GM18867 (cell line): ENCODE measurements at regions not wholly inside any gene's neighbourhood (a gene's known extent, or its start where the extent isn't known, plus 50 kb on each side); places are given as distances from the start of the nearest gene placed in this dataset.

ENCODE experiments used
- ATAC-seq: cut with Tn5 transposase; IDR thresholded peaks from one replicate; pipeline ENCODE4 v1.9.1; 2021; ENCODE audit warnings: mild to moderate bottlenecking, moderate library complexity; ENCODE audit not compliant: unreplicated experiment

DNA sequence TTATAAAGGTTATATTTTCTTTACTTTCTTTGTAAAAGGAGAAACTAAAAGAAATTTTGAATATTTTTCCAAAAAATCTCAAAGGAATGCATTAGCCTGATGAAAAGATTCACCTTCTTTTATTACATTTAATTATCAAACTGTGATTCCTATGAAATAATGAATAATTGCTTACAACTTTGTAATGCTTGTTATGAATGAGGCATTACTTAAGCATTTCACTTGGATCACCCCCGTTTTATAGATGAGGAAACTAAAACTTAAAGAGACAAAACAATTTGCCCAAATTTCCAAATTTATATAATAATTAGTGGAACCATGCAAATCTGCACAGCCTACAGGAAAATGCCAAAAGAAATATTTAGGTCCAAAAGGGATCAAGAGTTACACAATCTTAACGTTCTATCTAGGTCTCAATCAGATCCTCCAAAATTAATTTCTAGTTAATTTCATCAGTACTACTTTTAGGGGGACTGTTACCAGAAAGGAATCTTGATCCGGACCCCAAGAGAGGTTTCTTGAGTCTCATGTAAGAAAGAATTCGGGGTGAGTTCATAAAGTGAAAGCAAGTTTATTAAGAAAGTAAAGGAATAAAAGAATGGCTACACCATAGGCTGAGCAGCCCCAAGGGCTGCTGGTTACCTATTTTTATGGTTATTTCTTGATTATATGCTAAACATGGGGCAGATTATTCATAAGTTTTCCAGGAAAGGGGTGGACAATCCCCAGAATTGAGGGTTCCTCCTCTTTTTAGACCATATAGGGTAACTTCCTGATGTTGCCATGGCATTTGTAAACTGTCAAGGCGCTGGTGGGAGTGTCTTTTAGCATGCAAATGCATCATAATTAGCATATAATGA, 288.0 kb downstream of the ADGB start:
- no peak for ATAC-seq

DNA sequence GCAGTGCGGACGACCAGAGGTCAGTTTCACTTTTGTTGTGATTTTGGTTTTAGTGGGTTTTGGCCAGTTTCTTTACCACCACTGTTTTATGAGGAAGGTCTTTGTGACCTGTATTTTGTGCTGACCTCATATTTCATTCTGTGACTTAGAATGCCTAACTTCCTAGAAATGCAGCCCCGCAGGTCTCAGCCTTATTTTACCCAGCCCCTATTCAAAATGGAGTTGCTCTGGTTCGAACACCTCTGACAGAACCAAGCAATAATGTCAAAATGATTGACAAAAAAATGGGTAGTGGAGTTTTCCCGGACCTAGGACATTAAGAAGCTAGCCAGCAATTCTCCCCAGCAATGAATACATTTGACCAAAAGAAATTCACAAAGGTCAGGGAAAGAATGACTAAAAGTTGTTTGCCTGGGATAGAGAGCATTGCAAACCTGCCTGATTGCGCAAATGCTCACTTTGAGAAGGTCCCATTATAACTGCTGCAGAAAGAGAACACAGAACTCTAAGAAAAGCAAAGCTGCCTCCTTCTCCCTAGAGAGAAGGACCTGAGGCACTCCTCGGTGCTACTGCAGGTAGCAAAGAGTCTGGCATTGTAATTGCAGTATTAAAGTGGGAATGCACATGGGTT, 288.8 kb downstream of the ADGB start:
- no peak for ATAC-seq

DNA sequence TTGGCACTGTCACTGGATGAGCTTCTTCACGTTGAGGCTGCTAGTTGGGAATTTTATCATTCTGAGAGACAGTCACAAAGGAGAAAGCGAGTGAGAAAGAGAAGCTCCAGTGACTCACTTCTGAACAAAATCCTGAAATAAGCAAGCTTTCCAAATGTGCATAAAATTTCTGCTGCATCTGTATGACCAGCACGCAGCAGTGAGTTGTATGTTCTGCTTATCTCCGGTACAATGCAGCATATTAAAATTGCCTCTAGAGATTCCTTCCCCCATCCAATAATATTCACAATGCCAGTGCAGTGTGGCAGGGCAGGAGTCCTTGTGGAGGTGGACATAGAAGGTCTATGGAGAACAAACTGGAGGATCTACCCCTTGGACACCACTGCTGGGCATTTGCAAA, 290.5 kb downstream of the ADGB start:
- ATAC-seq: no peak

DNA sequence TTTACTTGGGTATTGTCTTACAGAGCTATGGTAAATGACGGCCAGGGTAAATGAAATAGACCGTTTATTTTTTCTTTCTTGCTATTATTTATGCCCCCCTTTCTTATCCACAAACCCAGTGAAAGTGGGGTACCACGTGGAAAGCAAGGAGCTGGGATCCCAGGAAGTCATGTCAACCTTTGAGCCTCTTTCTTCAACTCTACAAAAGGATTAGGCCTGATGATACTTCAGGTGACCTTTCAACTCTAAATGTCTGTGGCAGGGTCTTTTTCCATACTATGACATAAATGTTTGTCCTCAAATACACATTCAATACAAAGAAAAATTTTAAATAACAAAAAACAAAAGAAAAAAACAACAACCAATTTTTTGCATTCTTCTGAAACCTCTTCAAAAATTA, 291.4 kb downstream of the ADGB start:
- no peak for ATAC-seq

DNA sequence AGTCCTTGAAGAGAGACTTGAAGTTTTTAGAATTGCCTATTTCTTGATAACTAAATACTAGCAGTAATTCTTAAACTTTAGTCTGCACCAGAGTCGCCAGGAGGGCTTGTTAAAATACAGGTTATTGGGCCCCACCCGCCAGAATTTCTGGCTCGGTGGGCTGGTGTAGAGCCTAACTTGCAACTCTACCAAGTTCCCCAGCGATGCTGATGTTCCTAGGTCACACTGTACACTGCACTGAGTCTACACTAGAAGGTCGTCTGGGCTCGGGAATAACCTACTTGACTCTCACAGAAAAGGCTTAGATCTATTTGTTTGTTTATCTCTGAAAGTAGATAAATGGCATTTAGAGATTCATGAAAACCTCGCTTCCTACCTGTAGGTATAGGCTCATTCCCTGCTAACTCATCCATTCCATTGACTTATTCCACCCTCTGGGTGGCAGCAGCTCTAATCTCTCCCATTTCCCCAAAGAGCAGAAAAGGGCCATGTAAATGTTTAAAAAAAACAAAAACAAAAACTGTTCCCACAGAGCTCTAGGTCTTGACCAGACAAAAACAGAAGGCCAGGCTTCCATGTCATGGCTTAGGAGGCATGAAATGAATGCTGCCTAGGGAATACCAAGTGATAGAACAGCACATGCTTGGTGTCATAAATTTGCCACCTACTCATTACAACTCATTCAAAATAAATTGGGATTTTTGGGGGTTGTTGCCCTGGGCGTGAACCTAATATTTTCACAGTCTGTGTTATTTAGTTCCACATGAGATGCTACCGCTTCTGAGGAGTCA, 292.1 kb downstream of the ADGB start:
- ATAC-seq: no peak

DNA sequence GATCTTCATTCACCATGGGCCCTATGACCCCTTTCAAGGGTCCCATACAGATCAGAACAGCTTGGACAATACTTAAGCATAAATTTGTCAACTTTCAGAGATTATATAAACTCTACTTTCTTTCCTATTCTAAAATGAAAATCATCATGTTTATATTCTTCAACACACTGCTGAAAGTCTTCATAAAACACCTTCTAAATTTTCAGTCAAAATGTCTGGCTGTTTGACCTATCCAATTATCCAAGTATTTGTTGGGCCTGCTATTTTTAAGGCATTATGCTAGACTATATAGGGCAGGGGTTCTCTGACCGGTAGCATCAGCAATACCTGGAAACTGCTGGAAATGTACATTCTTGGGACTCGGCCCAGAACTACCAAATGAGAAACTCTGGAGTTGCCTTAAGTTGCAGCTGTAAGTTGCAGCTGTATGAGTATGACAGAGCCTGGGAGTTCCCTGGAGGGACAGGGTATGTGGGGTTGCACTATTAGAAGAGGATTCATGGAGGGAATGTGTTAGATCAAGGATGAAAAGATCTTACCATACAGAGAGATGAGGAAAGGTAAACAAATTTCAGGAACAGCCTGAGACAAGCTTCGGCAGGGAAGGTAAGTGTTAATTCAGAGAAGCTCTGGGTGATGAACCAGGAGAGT, 293.0 kb downstream of the ADGB start:
- no peak for ATAC-seq

DNA sequence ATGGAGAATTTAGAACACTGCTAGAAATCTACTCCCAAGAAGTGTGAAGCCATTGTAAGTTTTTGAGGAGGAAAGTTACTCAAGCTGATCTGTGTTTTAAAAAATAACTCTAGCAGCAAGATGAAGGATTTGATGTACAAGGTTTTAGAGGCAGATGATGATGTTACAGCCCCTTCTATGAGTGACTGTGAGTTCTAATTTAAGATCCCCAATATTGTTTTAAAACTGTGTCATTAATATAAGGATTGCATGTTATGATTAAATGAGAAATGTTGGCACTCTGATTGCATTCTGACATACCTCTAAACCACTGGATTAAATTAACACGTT, 293.5 kb downstream of the ADGB start:
- no peak for ATAC-seq

DNA sequence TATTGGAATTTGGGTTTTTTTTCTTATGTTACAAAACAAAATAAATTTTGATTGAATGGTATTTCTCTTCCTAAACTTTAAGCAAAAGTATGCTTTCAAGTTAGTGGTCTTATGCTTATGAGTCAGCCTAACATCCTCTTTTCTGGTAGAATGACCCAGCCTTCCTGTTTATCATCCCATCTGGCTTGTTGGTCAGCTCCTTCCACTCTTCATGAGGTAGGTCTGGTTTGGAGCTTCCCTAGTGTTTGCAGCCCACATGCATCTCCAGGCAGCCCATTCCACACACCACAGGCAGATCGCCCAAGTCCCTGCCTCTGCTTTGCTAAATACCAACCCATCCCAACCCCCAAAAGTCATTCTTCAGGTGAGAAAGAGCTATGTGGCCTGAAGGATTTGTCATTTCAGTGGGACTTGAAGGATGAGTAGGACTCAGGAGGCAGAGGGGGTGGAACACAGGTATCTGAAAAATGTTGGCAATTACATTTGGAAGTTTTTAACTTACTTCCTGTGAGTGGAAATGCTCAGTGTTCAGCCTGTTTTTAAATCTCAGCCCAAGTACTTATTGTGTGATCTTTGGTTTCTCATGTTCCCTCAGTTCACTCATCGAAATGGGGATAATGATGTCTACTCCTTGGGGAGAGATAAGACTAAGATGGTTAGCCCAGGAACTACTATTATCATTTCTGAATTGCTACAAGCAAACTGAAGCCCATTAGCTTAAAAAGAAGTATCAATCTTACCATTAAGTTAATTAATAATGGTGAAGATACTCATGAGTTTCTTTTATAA, 294.0 kb downstream of the ADGB start:
- ATAC-seq: no peak

DNA sequence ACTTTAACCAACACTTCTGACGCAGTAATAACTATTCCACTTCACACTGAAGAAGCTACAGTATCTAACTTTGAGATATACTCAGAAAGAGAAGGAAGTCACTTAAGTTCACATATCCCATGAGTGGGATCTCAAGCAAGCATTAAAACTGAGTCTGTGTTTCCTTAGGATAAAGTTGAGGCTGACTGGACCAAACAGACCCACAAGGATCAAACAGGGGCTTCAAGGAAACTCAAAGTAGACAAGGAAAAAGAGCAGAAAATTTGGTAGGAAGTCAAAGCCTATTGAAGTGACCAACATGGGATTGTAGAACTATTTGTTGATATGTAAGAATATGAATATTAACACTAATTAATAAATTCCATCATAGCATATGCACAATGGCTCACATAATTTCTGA, 294.9 kb downstream of the ADGB start:
- ATAC-seq: no peak

DNA sequence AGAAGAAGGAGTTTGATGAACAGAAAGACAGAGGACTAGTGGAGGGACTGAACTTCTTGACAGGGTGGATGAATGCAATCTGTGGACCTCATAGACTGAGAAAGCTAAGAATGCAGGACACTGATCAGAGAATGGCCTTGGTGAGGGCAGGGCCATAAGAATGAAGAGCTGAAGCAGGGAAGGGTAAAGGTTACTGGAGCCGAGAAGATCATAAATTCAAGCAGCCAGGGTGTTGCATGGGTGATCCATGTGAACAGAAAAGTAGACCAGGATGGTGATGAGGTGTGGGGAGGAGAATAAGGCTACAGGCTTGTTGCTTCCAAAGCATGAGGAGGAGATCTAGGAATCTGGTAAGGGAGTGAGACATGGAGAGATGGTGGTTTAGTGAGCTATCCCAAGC, 295.9 kb downstream of the ADGB start:
- no peak for ATAC-seq

DNA sequence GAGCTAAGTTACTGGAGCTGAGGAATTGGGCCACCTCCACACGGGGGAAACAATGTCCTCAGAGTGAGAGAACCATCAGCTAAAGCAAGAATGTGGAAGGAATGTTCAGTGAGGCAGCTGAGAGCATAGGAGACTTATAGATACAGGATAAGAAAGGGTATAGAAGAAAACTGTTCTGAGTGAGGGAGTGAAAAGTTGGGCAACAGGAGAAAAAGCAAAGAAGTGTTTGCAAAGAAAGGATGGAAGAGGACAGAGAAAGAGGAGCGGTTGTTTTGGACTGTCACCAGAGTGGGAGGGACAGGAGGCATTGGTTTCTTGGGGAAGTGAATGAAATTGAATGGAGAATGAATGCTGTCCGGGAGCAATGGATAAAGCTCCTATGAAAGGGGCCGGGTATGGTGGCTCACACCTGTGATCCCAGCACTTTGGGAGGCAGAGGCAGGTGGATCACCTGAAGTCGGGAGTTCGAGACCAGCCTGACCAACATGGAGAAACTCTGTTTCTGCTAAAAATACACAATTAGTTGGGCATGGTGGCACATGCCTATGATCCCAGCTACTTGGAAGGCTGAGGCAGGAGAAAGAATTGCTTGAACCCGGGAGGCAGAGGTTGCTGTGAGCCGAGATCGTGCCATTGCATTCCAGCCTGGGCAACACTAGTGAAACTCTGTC, 296.5 kb downstream of the ADGB start:
- no peak for ATAC-seq

DNA sequence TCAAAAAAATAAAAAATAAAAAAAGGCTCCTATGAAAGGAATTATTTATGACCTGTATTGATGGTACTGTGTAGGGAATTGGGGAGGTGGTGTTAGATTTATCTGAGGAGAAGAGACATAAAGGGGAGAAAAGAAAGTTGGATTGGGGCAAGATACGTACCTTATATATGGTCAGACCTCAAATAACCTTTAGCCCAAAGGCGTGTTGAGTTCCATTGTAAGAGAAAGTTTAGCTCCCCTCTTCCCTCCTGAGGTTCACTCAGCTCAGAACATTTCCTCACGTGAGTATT, 296.9 kb downstream of the ADGB start:
- ATAC-seq: no peak

DNA sequence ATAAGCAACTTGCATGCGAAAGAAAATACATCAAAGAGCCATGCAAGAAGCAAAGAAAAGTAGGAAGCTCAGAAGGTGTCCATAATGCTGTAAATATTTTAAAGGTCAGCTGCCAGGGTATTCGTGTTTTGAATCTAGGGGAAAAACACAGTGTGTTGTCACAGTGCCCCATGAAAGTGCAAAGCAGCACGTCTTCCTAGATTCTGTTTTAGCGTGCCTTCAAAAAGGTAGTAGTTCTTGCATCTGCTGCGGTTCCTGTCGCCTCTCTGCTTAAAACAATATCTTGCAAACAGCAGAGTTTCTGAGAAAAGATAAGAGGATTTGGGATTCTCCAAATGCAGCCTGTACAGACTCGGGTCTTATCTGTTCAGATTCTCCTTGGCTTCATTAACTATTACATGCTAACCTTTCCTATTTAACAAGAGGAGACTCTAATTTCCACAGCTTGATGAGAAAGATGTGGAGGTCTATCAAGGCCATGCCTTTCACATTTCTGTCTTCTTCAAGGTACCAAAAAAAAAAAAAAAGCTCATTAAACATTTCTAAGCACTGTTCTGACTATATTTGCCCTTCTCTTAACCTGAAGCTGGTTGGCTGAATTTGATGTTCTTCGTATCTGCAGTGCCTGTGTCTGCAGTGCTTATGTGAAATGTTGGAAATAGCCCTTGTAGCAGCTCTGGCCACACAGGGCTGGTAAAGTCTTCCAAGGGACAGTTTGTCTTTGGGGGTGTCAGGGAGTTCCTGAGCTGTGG, 297.5 kb downstream of the ADGB start:
- no peak for ATAC-seq

DNA sequence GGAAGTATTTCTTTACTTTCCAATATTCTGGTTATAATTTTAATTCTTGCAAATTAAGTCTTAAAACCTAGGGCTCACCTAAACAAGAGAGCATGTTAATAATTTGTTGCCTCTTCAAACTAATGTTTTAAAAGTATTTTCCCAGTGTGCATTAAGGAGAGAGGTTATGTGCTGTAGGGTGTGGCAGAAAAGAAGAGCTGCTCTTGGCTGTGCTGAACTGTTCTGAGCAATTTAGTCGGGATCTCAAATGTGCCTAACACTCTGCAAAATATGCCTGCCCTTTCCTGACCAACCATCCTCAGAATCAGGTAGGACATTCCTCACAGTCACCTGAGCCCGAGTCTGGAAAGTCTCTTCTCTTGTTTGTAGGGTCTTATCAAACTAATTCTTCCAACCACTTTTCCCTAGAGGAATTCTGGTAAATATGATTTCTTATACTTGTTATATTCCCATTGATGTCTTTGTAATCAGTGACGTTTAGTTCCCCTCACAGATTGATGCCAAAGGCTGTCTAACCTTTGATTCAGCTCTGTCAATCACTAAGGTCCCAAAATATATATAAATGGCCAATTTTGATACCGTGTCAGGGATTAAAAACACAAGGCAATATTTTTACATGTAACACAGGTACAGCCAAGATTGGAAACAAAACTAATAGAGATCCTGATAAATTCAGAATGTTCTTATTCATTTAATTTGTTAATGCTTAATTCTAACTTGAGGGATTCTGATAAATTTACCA, 298.4 kb downstream of the ADGB start:
- ATAC-seq: no peak

DNA sequence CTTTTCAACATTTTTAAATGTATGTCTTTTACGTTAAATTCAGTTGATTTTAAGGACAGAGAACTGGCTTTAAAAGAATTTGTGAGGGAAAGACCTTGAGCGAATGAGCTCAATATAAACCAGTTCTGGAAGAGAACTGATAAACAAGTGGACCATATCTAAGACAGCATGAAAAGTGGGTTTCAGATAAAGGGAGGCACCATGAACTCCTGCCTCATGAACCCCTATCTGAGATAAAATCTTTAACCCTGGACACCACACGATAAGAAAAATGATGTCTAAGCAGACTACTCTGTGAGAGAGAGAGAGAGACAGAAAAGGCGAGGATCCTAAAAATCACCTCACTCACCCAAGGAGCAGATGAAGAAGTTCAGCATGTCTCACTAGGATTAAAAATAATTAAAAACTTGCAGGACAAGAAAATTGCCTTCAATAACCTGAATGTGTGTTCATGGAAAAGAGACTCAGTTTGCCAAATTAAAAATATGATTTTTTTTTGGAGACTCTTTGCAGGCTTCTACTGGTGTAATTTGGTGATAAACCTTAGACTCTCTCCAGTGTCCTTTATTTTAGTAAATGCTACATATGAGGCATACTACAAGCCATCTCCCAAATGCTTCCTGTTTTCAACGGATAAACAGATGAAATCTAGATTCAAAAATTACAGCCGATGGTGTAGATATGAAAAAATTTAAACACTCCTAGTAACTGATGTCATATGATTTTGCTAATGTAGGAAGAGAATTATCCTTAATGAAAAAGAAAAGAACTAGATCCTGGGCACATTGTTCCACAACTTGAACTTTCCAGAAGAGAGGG, 299.5 kb downstream of the ADGB start:
- ATAC-seq: no peak

DNA sequence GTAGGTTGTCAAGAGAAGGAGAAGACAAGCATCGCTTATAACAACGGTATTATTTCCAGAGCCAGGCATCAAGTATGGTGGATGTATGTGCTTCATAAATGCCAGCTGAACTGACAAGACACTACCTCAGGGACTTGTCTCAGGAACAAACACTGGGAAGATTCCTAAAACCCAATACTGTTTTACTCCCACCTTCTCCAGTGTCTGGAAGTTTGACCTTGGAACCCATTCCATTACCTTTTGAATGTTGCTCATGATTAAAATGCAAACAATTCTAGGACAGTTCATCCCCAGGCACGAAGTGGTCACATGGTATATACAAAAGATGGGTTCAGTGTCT, 300.1 kb downstream of the ADGB start:
- no peak for ATAC-seq

DNA sequence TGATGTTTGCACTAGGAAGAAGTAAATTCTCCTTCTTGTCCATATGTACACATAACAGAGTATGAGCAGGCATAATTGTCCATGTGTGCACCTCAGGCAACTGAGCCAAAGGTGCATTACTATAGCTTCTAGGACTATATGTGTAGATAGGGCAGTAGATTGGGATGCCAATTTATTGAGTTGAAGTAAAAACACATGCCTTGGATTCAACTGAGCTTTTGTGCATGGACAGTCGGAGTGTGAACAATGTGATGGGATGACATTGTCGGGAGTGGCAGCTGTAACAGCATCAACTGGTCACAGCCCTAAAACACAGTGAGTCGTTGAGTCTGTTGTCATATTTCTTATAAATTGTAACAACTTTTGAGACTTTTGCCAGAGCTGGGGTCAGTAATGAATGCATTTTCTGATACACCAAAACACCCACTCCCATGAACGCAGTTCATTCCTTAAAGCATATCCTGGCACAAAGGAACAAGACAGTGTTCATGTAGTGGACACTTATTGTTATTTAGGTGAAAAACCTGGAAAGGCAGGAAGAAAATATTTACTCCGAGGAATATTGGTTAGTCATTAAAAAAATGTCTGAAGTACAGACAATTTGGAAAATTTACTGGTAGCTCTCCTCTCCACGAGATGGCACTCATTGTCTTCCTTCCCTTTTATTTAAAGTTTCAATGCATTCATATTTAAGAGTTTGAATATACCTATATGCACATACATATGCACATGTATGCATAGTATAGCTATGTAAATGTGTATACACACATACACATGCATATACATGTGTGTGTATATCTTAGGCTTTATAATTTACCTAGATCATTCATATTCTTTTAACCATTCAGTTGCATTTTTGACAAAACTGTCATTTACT, 302.0 kb upstream of the STXBP5 start:
- no peak for ATAC-seq
